Middle frontal gyrus (tissue), 1 donor: ENCODE measurements at regions not wholly inside any gene's neighbourhood (a gene's known extent, or its start where the extent isn't known, plus 50 kb on each side); places are given as distances from the start of the nearest gene placed in this dataset.

Experiments used
- DNase-seq: peaks from one replicate; pipeline ENCODE4 v3.0.0-alpha.2; 2015; ENCODE audit warnings: low spot score; ENCODE audit errors: extremely low spot score

GRCh38 chr12:90045559-90045958 is 336.9 kb upstream of the ATP2B1 start:
- no peak for DNase-seq

- DNase-seq, result no peak
Observed at GRCh38 chr12:90044069-90044468, 335.4 kb upstream of the ATP2B1 start.

- DNase-seq, result no peak
Observed at GRCh38 chr12:90042920-90043641, 334.4 kb upstream of the ATP2B1 start.

- DNase-seq, result no peak
Observed at GRCh38 chr12:90038289-90038688, 329.7 kb upstream of the ATP2B1 start.

GRCh38 chr12:90037740-90038139 is 329.1 kb upstream of the ATP2B1 start:
- no peak for DNase-seq

- no peak for DNase-seq
Observed at GRCh38 chr12:90036637-90037036, 328.0 kb upstream of the ATP2B1 start.

- DNase-seq, result no peak
Observed at GRCh38 chr12:90030726-90031125, 322.1 kb upstream of the ATP2B1 start.

- no peak for DNase-seq
Observed at GRCh38 chr12:90029317-90029716, 320.7 kb upstream of the ATP2B1 start.

GRCh38 chr12:90028635-90029051 is 320.0 kb upstream of the ATP2B1 start:
- no peak for DNase-seq

- no peak for DNase-seq
Observed at GRCh38 chr12:90027889-90028634, 319.4 kb upstream of the ATP2B1 start.

GRCh38 chr12:90027041-90027440 is 318.4 kb upstream of the ATP2B1 start:
- no peak for DNase-seq

GRCh38 chr12:90026516-90026915 is 317.9 kb upstream of the ATP2B1 start:
- no peak for DNase-seq

- no peak for DNase-seq
Observed at GRCh38 chr12:90024262-90024661, 315.6 kb upstream of the ATP2B1 start.

GRCh38 chr12:90023207-90023900 is 314.7 kb upstream of the ATP2B1 start:
- no peak for DNase-seq

- no peak for DNase-seq
Observed at GRCh38 chr12:90021795-90022440, 313.3 kb upstream of the ATP2B1 start.

GRCh38 chr12:90020881-90021280 is 312.2 kb upstream of the ATP2B1 start:
- DNase-seq, result no peak

GRCh38 chr12:90020436-90020835 is 311.8 kb upstream of the ATP2B1 start:
- no peak for DNase-seq

- no peak for DNase-seq
Observed at GRCh38 chr12:90020014-90020413, 311.4 kb upstream of the ATP2B1 start.

- DNase-seq, result no peak
Observed at GRCh38 chr12:90017316-90017715, 308.7 kb upstream of the ATP2B1 start.

- no peak for DNase-seq
Observed at GRCh38 chr12:90015228-90015627, 306.6 kb upstream of the ATP2B1 start.

GRCh38 chr12:90013409-90013808 is 304.8 kb upstream of the ATP2B1 start:
- no peak for DNase-seq

GRCh38 chr12:90010089-90010488 is 301.5 kb upstream of the ATP2B1 start:
- DNase-seq, result no peak
